ENCODE measurements at regions not wholly inside any gene's neighbourhood (a gene's known extent, or its start where the extent isn't known, plus 50 kb on each side); places are given as distances from the start of the nearest gene placed in this dataset.

GRCh38 chr9:26159575-26160392 lies 481.5 kb upstream of the TUSC1 start:
- TF ChIP-seq YY1 (tag by site-specific recombination; IDR thresholded peaks at IDR 0.05) (no peak), ZNF18 (tag by site-specific recombination; IDR thresholded peaks at IDR 0.05) (no peak), ZNF133 (tag by site-specific recombination; IDR thresholded peaks at IDR 0.05) (no peak), SALL2 (tag by site-specific recombination; IDR thresholded peaks at IDR 0.05; ENCODE audit: borderline replicate concordance) (no peak), ZNF266 (tag by site-specific recombination; IDR thresholded peaks at IDR 0.05; ENCODE audit: low read depth) (no peak), ZNF423 (tag by site-specific recombination; IDR thresholded peaks at IDR 0.05) (no peak), KLF10 (tag by site-specific recombination; IDR thresholded peaks at IDR 0.05) (no peak), ZNF768 (tag by site-specific recombination; IDR thresholded peaks at IDR 0.05) (no peak), ZNF585B (tag by site-specific recombination; IDR thresholded peaks at IDR 0.05) (no peak), ZBTB26 (tag by site-specific recombination; optimal IDR thresholded peaks at IDR 0.05) (no peak)
- TF ChIP-seq, protein P1, sequence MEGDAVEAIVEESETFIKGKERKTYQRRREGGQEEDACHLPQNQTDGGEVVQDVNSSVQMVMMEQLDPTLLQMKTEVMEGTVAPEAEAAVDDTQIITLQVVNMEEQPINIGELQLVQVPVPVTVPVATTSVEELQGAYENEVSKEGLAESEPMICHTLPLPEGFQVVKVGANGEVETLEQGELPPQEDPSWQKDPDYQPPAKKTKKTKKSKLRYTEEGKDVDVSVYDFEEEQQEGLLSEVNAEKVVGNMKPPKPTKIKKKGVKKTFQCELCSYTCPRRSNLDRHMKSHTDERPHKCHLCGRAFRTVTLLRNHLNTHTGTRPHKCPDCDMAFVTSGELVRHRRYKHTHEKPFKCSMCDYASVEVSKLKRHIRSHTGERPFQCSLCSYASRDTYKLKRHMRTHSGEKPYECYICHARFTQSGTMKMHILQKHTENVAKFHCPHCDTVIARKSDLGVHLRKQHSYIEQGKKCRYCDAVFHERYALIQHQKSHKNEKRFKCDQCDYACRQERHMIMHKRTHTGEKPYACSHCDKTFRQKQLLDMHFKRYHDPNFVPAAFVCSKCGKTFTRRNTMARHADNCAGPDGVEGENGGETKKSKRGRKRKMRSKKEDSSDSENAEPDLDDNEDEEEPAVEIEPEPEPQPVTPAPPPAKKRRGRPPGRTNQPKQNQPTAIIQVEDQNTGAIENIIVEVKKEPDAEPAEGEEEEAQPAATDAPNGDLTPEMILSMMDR (tag by site-specific recombination; IDR thresholded peaks at IDR 0.05), result no peak
- TF ChIP-seq, protein P2, sequence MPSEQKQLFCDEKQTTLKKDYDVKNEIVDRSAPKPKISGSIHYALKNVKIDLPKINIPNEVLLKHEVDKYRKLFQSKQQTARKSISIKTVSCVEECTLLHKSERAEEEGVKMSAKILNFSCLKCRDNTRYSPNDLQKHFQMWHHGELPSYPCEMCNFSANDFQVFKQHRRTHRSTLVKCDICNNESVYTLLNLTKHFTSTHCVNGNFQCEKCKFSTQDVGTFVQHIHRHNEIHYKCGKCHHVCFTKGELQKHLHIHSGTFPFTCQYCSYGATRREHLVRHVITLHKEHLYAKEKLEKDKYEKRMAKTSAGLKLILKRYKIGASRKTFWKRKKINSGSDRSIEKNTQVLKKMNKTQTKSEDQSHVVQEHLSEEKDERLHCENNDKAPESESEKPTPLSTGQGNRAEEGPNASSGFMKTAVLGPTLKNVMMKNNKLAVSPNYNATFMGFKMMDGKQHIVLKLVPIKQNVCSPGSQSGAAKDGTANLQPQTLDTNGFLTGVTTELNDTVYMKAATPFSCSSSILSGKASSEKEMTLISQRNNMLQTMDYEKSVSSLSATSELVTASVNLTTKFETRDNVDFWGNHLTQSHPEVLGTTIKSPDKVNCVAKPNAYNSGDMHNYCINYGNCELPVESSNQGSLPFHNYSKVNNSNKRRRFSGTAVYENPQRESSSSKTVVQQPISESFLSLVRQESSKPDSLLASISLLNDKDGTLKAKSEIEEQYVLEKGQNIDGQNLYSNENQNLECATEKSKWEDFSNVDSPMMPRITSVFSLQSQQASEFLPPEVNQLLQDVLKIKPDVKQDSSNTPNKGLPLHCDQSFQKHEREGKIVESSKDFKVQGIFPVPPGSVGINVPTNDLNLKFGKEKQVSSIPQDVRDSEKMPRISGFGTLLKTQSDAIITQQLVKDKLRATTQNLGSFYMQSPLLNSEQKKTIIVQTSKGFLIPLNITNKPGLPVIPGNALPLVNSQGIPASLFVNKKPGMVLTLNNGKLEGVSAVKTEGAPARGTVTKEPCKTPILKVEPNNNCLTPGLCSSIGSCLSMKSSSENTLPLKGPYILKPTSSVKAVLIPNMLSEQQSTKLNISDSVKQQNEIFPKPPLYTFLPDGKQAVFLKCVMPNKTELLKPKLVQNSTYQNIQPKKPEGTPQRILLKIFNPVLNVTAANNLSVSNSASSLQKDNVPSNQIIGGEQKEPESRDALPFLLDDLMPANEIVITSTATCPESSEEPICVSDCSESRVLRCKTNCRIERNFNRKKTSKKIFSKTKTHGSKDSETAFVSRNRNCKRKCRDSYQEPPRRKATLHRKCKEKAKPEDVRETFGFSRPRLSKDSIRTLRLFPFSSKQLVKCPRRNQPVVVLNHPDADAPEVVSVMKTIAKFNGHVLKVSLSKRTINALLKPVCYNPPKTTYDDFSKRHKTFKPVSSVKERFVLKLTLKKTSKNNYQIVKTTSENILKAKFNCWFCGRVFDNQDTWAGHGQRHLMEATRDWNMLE (tag by site-specific recombination; conservative IDR thresholded peaks at IDR 0.05; ENCODE audit: low read depth), result no peak
- TF ChIP-seq, protein P3, sequence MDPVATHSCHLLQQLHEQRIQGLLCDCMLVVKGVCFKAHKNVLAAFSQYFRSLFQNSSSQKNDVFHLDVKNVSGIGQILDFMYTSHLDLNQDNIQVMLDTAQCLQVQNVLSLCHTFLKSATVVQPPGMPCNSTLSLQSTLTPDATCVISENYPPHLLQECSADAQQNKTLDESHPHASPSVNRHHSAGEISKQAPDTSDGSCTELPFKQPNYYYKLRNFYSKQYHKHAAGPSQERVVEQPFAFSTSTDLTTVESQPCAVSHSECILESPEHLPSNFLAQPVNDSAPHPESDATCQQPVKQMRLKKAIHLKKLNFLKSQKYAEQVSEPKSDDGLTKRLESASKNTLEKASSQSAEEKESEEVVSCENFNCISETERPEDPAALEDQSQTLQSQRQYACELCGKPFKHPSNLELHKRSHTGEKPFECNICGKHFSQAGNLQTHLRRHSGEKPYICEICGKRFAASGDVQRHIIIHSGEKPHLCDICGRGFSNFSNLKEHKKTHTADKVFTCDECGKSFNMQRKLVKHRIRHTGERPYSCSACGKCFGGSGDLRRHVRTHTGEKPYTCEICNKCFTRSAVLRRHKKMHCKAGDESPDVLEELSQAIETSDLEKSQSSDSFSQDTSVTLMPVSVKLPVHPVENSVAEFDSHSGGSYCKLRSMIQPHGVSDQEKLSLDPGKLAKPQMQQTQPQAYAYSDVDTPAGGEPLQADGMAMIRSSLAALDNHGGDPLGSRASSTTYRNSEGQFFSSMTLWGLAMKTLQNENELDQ (tag by site-specific recombination; IDR thresholded peaks at IDR 0.05; ENCODE audit: low read depth), result no peak

All from HEK293 (cell line).